Glutamatergic neuron (in vitro differentiated cells): ENCODE measurements at regions not wholly inside any gene's neighbourhood (a gene's known extent, or its start where the extent isn't known, plus 50 kb on each side); places are given as distances from the start of the nearest gene placed in this dataset.

Source experiments
- DNase-seq: peaks from one replicate; pipeline ENCODE4 v3.0.0; 2022
- H3K27ac Mint-ChIP-seq: one replicate; pipeline ENCODE4 v1.8.0; 2020; ENCODE audit warnings: mild to moderate bottlenecking, mixed read lengths, inconsistent platforms; ENCODE audit not compliant: unreplicated experiment
- H3K27me3 Mint-ChIP-seq: one replicate; pipeline ENCODE4 v1.8.0; 2020; ENCODE audit warnings: mild to moderate bottlenecking, moderate library complexity, mixed read lengths, inconsistent platforms; ENCODE audit not compliant: unreplicated experiment
- H3K36me3 Mint-ChIP-seq: one replicate; pipeline ENCODE4 v1.8.0; 2020; ENCODE audit warnings: mild to moderate bottlenecking, mixed read lengths, inconsistent platforms; ENCODE audit not compliant: unreplicated experiment
- H3K4me1 Mint-ChIP-seq: one replicate; pipeline ENCODE4 v1.8.0; 2020; ENCODE audit warnings: mild to moderate bottlenecking, low read depth, mixed read lengths, inconsistent platforms; ENCODE audit not compliant: unreplicated experiment
- H3K4me3 Mint-ChIP-seq: one replicate; pipeline ENCODE4 v1.8.0; 2020; ENCODE audit warnings: mild to moderate bottlenecking, mixed read lengths, inconsistent platforms; ENCODE audit not compliant: unreplicated experiment
- H3K9me3 Mint-ChIP-seq: one replicate; pipeline ENCODE4 v1.8.0; 2020; ENCODE audit warnings: mild to moderate bottlenecking, moderate library complexity, mixed read lengths, inconsistent platforms; ENCODE audit not compliant: unreplicated experiment
- TF ChIP-seq, protein P1 (sequence below): fragments of 200-600 bp; sonication (generic); IDR thresholded peaks from one replicate; pipeline ENCODE4 v1.5.0; 2021; ENCODE audit not compliant: partially characterized antibody, unreplicated experiment

- peaks cover 6% of the 10 kb centered on the region for H3K36me3 Mint-ChIP-seq
- no peaks in the 10 kb centered on the region for H3K4me1 Mint-ChIP-seq
- peaks cover 6% of the 10 kb centered on the region for H3K9me3 Mint-ChIP-seq
- no peak overlapping the region for H3K4me3 Mint-ChIP-seq
- TF ChIP-seq, protein P1, sequence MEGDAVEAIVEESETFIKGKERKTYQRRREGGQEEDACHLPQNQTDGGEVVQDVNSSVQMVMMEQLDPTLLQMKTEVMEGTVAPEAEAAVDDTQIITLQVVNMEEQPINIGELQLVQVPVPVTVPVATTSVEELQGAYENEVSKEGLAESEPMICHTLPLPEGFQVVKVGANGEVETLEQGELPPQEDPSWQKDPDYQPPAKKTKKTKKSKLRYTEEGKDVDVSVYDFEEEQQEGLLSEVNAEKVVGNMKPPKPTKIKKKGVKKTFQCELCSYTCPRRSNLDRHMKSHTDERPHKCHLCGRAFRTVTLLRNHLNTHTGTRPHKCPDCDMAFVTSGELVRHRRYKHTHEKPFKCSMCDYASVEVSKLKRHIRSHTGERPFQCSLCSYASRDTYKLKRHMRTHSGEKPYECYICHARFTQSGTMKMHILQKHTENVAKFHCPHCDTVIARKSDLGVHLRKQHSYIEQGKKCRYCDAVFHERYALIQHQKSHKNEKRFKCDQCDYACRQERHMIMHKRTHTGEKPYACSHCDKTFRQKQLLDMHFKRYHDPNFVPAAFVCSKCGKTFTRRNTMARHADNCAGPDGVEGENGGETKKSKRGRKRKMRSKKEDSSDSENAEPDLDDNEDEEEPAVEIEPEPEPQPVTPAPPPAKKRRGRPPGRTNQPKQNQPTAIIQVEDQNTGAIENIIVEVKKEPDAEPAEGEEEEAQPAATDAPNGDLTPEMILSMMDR = no peak
- H3K27ac Mint-ChIP-seq = peak overlapping the region; percentile 20
- no peaks in the 10 kb centered on the region for H3K27me3 Mint-ChIP-seq
- DNase-seq = no peak
Observed at GRCh38 chr22:47748271-47748670, 985.8 kb downstream of the TBC1D22A start.

DNA sequence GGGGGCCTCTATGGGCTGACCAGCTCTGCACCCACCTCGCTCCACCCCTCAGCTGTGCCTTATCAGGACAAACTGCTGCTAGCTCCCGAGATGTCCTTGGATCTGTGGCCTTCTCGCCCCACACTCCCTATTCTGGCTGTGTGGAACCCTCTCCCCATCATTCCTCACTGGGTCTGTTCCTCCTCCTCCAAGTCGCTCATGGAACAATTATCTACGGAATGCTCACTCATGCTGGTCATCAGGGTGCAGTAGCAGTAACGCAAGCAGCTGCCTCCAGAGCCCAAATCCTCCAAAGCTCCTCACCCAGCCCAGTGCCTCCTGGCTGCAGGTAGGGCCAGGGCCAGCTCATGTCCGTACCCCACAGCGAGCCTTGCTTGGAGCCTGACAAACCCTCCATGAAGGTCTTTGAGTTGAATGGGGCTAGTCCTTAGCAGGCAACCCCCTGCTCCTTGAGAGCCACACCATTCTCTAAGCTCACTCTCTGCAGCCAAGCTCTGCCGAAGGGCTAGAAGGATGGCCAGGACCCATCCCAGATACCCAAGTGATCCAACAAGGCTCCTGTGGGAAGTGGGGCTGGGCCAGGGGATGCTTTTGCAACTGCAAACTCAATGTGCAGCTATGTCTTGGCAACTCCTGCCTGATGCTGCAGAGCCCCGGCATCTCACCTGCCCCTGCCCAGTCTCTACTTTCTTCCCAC lies 977.8 kb downstream of the TBC1D22A start:
- Mint-ChIP-seq H3K4me1 (no peaks in the 10 kb centered on the region), H3K27ac (no peak overlapping the region), H3K27me3 (peaks cover 5% of the 10 kb centered on the region), H3K4me3 (no peak overlapping the region), H3K9me3 (peaks cover 14% of the 10 kb centered on the region), H3K36me3 (peaks cover 5% of the 10 kb centered on the region)
- TF ChIP-seq, protein P1 = no peak
- DNase-seq = no peak

DNA sequence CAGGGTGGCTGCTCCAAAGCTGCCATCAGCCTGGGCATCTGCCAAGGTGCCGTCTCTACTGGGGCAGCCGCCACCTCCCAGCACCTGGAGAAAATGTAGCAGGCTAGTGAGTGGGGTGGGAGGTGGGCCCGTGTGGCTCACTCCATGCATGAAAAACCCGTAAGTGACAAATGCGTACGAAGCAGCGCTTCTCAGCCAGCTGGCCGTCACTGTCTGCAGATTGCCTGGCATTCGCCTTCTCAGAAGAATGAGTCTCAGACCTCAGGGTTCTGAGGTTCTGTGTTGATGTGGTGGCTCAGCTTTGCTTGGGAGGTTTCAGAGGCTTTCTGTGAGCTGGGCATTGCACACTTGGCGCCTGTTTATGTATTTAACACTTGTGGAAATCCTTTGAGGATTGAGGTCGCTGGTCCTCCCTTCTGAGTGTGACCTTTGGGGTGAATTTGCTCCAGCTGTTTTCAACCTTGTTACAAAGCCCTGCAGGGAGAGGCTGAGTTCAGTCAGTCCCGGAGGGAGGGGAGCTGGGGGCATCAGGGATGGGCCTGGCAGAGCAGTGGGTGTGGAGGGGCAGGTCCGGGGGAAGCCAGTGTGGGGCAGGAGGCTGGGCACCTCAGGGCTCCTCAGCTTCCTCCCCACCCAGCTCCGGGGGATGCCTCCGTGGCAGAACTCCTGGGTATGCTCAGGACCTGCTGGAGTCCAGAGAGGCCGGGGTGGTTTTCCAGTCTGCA lies 977.0 kb downstream of the TBC1D22A start:
- H3K4me3 Mint-ChIP-seq = no peak overlapping the region
- no peak overlapping the region for H3K27ac Mint-ChIP-seq
- no peak for DNase-seq
- peaks cover 5% of the 10 kb centered on the region for H3K27me3 Mint-ChIP-seq
- peaks cover 5% of the 10 kb centered on the region for H3K36me3 Mint-ChIP-seq
- peaks cover 12% of the 10 kb centered on the region for H3K9me3 Mint-ChIP-seq
- H3K4me1 Mint-ChIP-seq = no peaks in the 10 kb centered on the region
- TF ChIP-seq, protein P1 = no peak

DNA sequence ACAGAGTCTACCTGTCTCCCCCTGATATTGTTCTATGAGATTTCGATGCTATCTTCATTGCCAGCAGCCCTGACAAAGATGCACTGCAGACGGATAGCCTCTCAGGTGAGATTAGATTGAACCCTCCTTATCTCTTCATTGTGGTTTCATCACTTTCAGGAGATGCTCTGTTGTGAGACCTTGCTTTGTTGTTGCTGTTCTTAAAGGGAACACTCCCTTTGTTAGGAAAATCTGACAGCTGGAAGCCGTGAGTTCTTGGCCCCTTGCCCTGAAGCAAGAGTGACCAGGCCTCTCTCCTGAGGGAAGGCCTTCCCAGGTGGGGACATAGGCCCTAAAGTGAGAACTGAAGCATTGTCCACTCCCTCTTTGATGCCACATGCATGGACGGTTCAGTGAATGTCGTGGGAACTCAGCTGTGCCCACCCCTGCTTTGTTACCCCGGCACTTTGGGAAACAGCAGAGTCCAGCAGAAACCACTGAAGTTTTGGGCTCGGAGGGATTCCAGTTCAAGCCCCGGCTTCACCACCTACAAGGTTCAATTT lies 976.1 kb downstream of the TBC1D22A start:
- TF ChIP-seq, protein P1 = no peak
- Mint-ChIP-seq H3K27me3 (peaks cover 5% of the 10 kb centered on the region), H3K4me3 (no peak overlapping the region), H3K36me3 (peaks cover 5% of the 10 kb centered on the region), H3K4me1 (no peaks in the 10 kb centered on the region), H3K27ac (no peak overlapping the region), H3K9me3 (peaks cover 12% of the 10 kb centered on the region)
- no peak for DNase-seq
